Esophagus squamous epithelium (tissue), 5 donors: ENCODE measurements at regions not wholly inside any gene's neighbourhood (a gene's known extent, or its start where the extent isn't known, plus 50 kb on each side); places are given as distances from the start of the nearest gene placed in this dataset.

ENCODE experiments used
- DNase-seq: peaks from one replicate; lab custom pipeline; 2025; lab: John Stamatoyannopoulos, UW
- H3K27ac ChIP-seq, 4 donors: fragments of 200-600 bp; sonication (generic); one replicate each; pipeline ENCODE4 v1.5.1; 2016 to 2019; ENCODE audit warnings: mild to moderate bottlenecking in 1 of 4
- H3K27me3 ChIP-seq, 4 donors: fragments of 200-600 bp; sonication (generic); 1 replicate in 3 of 4; 2 replicates in 1 of 4; pipeline versions ENCODE4 v1.5.1 to v1.6.0; 2017 to 2021; ENCODE audit warnings: antibody characterized with exemption in 1 of 4
- H3K36me3 ChIP-seq, 3 donors: fragments of 200-600 bp; sonication (generic); one replicate each; pipeline ENCODE4 v1.5.1; 2016 to 2019
- H3K4me1 ChIP-seq, 3 donors: fragments of 200-600 bp; sonication (generic); one replicate each; pipeline ENCODE4 v1.5.1; 2017 to 2019
- H3K4me3 ChIP-seq, 4 donors: fragments of 200-600 bp; sonication (generic); 1 replicate in 3 of 4; 2 replicates in 1 of 4; pipeline ENCODE4 v1.5.1; 2016 to 2019; ENCODE audit warnings: mild to moderate bottlenecking in 2 of 4, moderate library complexity in 1 of 4
- H3K9me3 ChIP-seq, 3 donors: fragments of 200-600 bp; sonication (generic); one replicate each; pipeline ENCODE4 v1.5.1; 2016 to 2019
- POLR2A ChIP-seq, 4 donors: fragments of 450-650 bp; IDR thresholded peaks; one replicate each; pipeline ENCODE4 v1.6.1; 2017; ENCODE audit warnings: antibody characterized with exemption in 4 of 4, mild to moderate bottlenecking in 4 of 4, moderate library complexity in 3 of 4
- WGBS, 2 donors: methylation state at CpG; one replicate each; pipeline ENCODE4 v1.1.5; 2018; 5-methylcytosine and 5-hydroxymethylcytosine counted together
- intact Hi-C: fragments of 100-400 bp; cut with DNase I; formaldehyde crosslinking; loops from one replicate; pipeline ENCODE4 v1.15.0; 2022
- TF ChIP-seq, protein P1 (sequence below), 6 experiments: fragments of 450-650 bp in 4 of 6; fragments of 200-600 bp in 2 of 6; sonication (generic) in 2 of 6; IDR thresholded peaks; one replicate each; pipeline ENCODE4 v1.5.1; 2016 to 2019; ENCODE audit warnings: antibody characterized with exemption in 6 of 6, mild to moderate bottlenecking in 4 of 6, moderate library complexity in 4 of 6
- donor health status: DM: yes; HTN: yes; CAD: no.

DNA sequence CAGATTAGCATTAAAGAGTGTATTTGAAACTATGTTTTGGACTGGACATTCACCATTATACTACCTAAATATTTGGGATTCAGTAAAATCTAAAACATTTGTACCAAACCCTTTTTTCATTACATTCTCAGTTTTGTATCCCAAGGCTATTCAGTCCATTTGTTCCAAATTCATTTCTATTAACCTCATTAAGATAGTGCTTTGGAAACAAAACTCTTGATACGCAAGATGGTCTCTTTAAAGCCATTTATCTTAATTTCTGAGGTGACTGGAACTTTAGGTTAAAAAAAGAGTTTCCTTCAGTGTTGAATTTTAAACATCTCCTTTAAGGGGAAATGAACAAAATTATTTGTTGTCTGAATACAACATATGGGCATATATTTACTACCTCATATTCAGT, 702.5 kb upstream of the GRAMD2B start:
- Histone ChIP-seq H3K27me3 (no peaks in the 10 kb centered on the region), H3K4me1 (no peaks in the 10 kb centered on the region), H3K27ac (no peak overlapping the region), H3K9me3 (no peaks in the 10 kb centered on the region), H3K4me3 (no peak overlapping the region), H3K36me3 (no peaks in the 10 kb centered on the region)
- no peak for DNase-seq
- intact Hi-C loops: no loop called here
- TF ChIP-seq POLR2A (IDR thresholded peaks at IDR 0.05): no peak
- TF ChIP-seq, protein P1, sequence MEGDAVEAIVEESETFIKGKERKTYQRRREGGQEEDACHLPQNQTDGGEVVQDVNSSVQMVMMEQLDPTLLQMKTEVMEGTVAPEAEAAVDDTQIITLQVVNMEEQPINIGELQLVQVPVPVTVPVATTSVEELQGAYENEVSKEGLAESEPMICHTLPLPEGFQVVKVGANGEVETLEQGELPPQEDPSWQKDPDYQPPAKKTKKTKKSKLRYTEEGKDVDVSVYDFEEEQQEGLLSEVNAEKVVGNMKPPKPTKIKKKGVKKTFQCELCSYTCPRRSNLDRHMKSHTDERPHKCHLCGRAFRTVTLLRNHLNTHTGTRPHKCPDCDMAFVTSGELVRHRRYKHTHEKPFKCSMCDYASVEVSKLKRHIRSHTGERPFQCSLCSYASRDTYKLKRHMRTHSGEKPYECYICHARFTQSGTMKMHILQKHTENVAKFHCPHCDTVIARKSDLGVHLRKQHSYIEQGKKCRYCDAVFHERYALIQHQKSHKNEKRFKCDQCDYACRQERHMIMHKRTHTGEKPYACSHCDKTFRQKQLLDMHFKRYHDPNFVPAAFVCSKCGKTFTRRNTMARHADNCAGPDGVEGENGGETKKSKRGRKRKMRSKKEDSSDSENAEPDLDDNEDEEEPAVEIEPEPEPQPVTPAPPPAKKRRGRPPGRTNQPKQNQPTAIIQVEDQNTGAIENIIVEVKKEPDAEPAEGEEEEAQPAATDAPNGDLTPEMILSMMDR (IDR thresholded peaks at IDR 0.05): no peak
- 91 to 100% methylated on average over 1 of the region's 1 CpG for WGBS, 2 donors

DNA sequence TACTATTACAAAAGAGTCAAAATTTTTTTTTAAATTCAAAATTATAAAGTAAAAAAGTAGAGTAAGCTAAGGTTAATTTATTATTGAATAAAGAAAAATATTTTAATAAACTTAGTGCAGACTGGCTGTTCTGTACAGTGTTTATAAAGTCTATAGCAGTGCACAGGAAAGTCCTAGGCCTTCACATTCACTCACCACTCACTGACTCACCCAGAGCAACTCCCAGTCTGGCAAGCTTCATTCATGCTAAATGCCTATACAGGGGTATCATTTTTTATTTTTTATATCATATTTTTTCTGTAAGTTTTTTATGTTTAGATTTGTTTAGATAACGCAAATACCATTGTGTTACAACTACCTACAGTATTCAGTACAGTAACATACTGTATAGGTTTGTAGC, 700.7 kb upstream of the GRAMD2B start:
- WGBS, 2 donors: 82 to 85% methylated on average over 1 of the region's 1 CpG
- H3K27me3 ChIP-seq: no peaks in the 10 kb centered on the region
- no peaks in the 10 kb centered on the region for H3K9me3 ChIP-seq
- TF ChIP-seq POLR2A (IDR thresholded peaks at IDR 0.05): no peak
- TF ChIP-seq, protein P1 (IDR thresholded peaks at IDR 0.05): no peak
- intact Hi-C loops: no loop called here
- no peak overlapping the region for H3K27ac ChIP-seq
- H3K4me1 ChIP-seq: no peaks in the 10 kb centered on the region
- H3K36me3 ChIP-seq: no peaks in the 10 kb centered on the region
- no peak overlapping the region for H3K4me3 ChIP-seq
- DNase-seq: no peak

DNA sequence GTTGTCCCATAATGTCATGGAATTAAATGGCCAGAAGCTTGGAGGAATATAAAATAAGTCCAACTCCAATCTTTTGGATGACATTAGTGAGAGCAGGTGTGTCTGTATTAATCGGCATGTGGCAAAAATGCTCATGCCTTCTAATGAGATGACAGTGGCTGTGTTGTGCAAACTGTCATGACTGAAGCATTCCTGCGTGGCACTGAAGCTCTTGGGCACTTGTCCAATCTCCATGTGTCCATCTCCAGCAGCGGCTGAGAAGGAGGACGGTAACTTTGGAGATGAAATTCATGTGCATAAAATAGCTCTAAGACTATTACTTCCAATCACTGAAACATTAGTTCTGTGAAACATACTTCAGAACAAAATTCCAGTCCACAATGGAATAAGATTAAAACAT, 697.5 kb upstream of the GRAMD2B start:
- Histone ChIP-seq H3K4me1 (no peaks in the 10 kb centered on the region), H3K27me3 (no peaks in the 10 kb centered on the region), H3K4me3 (no peak overlapping the region), H3K9me3 (no peaks in the 10 kb centered on the region), H3K27ac (no peak overlapping the region), H3K36me3 (no peaks in the 10 kb centered on the region)
- 56 to 66% methylated on average over 4 of the region's 4 CpGs for WGBS, 2 donors
- TF ChIP-seq, protein P1 (IDR thresholded peaks at IDR 0.05): no peak
- no peak for TF ChIP-seq POLR2A (IDR thresholded peaks at IDR 0.05)
- intact Hi-C loops: no loop called here
- DNase-seq: no peak

DNA sequence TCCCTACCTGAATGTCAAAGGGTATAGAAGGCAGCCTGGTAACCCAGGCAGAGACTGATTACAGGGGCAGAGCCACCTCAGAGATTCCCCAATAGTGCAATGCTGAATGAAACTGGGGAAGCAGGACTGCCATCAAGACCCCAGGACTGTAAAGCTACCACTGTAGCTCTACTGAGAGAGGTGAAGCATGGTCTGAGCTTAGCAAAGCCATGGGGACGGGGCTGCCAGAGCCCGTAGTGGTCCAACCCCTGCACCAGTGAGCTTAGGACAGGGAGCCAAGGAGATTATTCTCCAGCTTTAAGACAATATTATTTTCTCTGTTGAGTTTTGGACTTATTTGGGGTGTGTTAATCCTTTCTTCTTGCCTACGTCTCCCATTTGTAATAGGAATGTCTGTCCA, 679.3 kb upstream of the GRAMD2B start:
- WGBS, 2 donors: 67 to 91% methylated on average over 2 to 3 of the region's 3 CpGs
- H3K4me1 ChIP-seq: no peaks in the 10 kb centered on the region
- H3K27ac ChIP-seq: no peak overlapping the region
- TF ChIP-seq, protein P1 (IDR thresholded peaks at IDR 0.05): no peak
- no peak for TF ChIP-seq POLR2A (IDR thresholded peaks at IDR 0.05)
- DNase-seq: no peak
- no peaks in the 10 kb centered on the region for H3K27me3 ChIP-seq
- no peak overlapping the region for H3K4me3 ChIP-seq
- H3K9me3 ChIP-seq: no peaks in the 10 kb centered on the region
- intact Hi-C loops: no loop called here
- no peaks in the 10 kb centered on the region for H3K36me3 ChIP-seq

DNA sequence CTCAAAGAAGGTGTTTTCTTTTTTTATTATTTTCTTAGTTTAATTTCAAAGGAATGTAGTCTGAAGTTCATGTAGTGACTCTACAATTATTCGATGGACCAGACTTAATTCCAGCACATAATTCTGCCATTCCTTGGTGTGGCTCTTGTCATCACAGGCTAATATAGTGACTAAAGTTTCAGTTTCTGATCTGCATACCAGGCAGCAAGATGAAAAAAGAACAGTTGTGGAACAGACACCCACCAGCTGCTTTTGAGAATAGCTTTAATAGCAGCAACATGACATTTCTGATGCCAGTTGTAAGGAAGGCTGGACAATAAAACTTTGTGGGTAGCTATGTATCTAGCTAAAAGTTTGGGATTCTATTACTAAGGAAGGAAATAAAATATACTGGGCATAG, 676.3 kb upstream of the GRAMD2B start:
- Histone ChIP-seq H3K9me3 (no peaks in the 10 kb centered on the region), H3K4me1 (no peaks in the 10 kb centered on the region), H3K27me3 (no peaks in the 10 kb centered on the region), H3K36me3 (no peaks in the 10 kb centered on the region), H3K27ac (no peak overlapping the region), H3K4me3 (no peak overlapping the region)
- no peak for DNase-seq
- intact Hi-C loops: no loop called here
- no peak for TF ChIP-seq POLR2A (IDR thresholded peaks at IDR 0.05)
- TF ChIP-seq, protein P1 (IDR thresholded peaks at IDR 0.05): no peak
- 73 to 75% methylated on average over 1 of the region's 1 CpG for WGBS, 2 donors
